ENCODE measurements at regions not wholly inside any gene's neighbourhood (a gene's known extent, or its start where the extent isn't known, plus 50 kb on each side); places are given as distances from the start of the nearest gene placed in this dataset.

- no peak overlapping the region for H3K9ac ChIP-seq (ENCODE audit: low read depth, low read length)
- H3K27ac ChIP-seq (ENCODE audit: insufficient read depth, low read length), result no peak overlapping the region
- H2BK120ac ChIP-seq (ENCODE audit: low read depth, low read length), result no peak overlapping the region
- no peak overlapping the region for H3K4me2 ChIP-seq (ENCODE audit: low read depth, low read length)
- peaks cover under 1% of the 10 kb centered on the region for H3K27me3 ChIP-seq (ENCODE audit: control insufficient read depth, insufficient read depth, low read length)
- no peak overlapping the region for H4K5ac ChIP-seq (ENCODE audit: low read depth, low read length)
- no peak overlapping the region for H2BK20ac ChIP-seq (ENCODE audit: low read depth, low read length)
- H2AFZ ChIP-seq (replicated peaks; ENCODE audit: low read length, poor library complexity), result no peak overlapping the region
- ATAC-seq (ENCODE audit: low read depth), result no peak
- H2BK15ac ChIP-seq (ENCODE audit: low read depth, low read length), result no peak overlapping the region
- intact Hi-C loops (cut with micrococcal nuclease), result no loop called here
- H4K91ac ChIP-seq (ENCODE audit: insufficient read depth, low read depth, low read length), result no peak overlapping the region
- no peak overlapping the region for H3K56ac ChIP-seq (ENCODE audit: extremely low read depth, insufficient read depth, low read length)
- POLR2A ChIA-PET (ENCODE audit: unreplicated experiment), result no interaction called here
- CTCF ChIA-PET, result no interaction called here
- H3K23ac ChIP-seq (ENCODE audit: low read depth, low read length), result no peak overlapping the region
- in situ Hi-C loops (cut with MboI; ENCODE audit: low sequenced_read_pairs), result no loop called here
- no peak for DNase-seq
- dilution Hi-C loops (cut with HindIII; ENCODE audit: low sequenced_read_pairs, unreplicated experiment), result no loop called here
- no peak for TF ChIP-seq NFE2L2 (IDR thresholded peaks at IDR 0.05; ENCODE audit: low read depth, low read length)
- no peak for TF ChIP-seq CEBPB (IDR thresholded peaks at IDR 0.05; ENCODE audit: low read depth, low read length)
- no peak for TF ChIP-seq CHD1 (IDR thresholded peaks at IDR 0.05; ENCODE audit: low read depth, low read length)
- no peak for TF ChIP-seq CTCF (conservative IDR thresholded peaks at IDR 0.05; ENCODE audit: low read depth, low read length)
- TF ChIP-seq ELK1 (IDR thresholded peaks at IDR 0.05; ENCODE audit: borderline replicate concordance, low read depth, low read length), result no peak
- no peak for TF ChIP-seq FOS (IDR thresholded peaks at IDR 0.05; ENCODE audit: low read depth, low read length)
- no peak for TF ChIP-seq RCOR1 (IDR thresholded peaks at IDR 0.05; ENCODE audit: insufficient replicate concordance, low read length)
- no peak for TF ChIP-seq SMC3 (IDR thresholded peaks at IDR 0.05; ENCODE audit: low read depth, low read length)
- TF ChIP-seq MAFK (IDR thresholded peaks at IDR 0.05; ENCODE audit: low read depth, low read length), result no peak
- no peak for TF ChIP-seq POLR2A (IDR thresholded peaks at IDR 0.05; ENCODE audit: low read depth, low read length)
- H3K4ac ChIP-seq (ENCODE audit: low read depth, low read length), result no peak overlapping the region
- H3K18ac ChIP-seq (ENCODE audit: low read depth, low read length), result no peak overlapping the region
- no peaks in the 10 kb centered on the region for H4K20me1 ChIP-seq (ENCODE audit: insufficient read depth, low read length)
- no peak overlapping the region for H2AK5ac ChIP-seq (ENCODE audit: low read depth, low read length)
- no peaks in the 10 kb centered on the region for H3K4me1 ChIP-seq (ENCODE audit: control insufficient read depth, insufficient read depth, low read length)
- no CpG with 5 or more reads among the region's 1 CpG for WGBS, 2 experiments (ENCODE audit: extremely low coverage in 2 of 2, insufficient read length in 1 of 2)
- no peak overlapping the region for H4K8ac ChIP-seq (ENCODE audit: low read depth in 2 of 2, low read length in 2 of 2)
- H2AK9ac ChIP-seq (replicated peaks; ENCODE audit: low read depth, low read length, poor library complexity), result no peak overlapping the region
- H3K9me3 ChIP-seq (ENCODE audit: control insufficient read depth, insufficient read depth, low read length), result no peaks in the 10 kb centered on the region
- H3K36me3 ChIP-seq (ENCODE audit: control insufficient read depth, insufficient read depth, low read length), result no peaks in the 10 kb centered on the region
- no peaks in the 10 kb centered on the region for H3K9me1 ChIP-seq (ENCODE audit: insufficient read depth, low read length)
- no peak overlapping the region for H2BK5ac ChIP-seq (ENCODE audit: low read depth, low read length, poor library complexity, severe bottlenecking)
- BruUV-seq (replicated peaks), result no TSS peak
- H3K14ac ChIP-seq (replicated peaks; ENCODE audit: low read depth, low read length), result no peak overlapping the region
- H3K79me1 ChIP-seq (ENCODE audit: low read depth in 1 of 2, low read length in 2 of 2), result no peaks in the 10 kb centered on the region
- H3K4me3 ChIP-seq (ENCODE audit: insufficient read depth, low read depth, low read length), result no peak overlapping the region
Observed at GRCh38 chr12:11998944-11999315, 71.8 kb upstream of the BCL2L14 start.

All from IMR-90 (cell line).